Chondrocyte (in vitro differentiated cells): ENCODE measurements at regions not wholly inside any gene's neighbourhood (a gene's known extent, or its start where the extent isn't known, plus 50 kb on each side); places are given as distances from the start of the nearest gene placed in this dataset.

Experiments used
- DNase-seq: peaks from one replicate; pipeline ENCODE4 v3.0.0; 2021; ENCODE audit warnings: mixed read lengths, low spot score
- H3K27ac Mint-ChIP-seq: one replicate; pipeline ENCODE4 v1.8.0; 2021; ENCODE audit warnings: mild to moderate bottlenecking, moderate library complexity, mixed read lengths; ENCODE audit not compliant: unreplicated experiment
- H3K27me3 Mint-ChIP-seq: 2 replicates; pipeline ENCODE4 v1.8.0; 2021; ENCODE audit warnings: low read depth, mixed read lengths
- H3K36me3 Mint-ChIP-seq: 2 replicates; pipeline ENCODE4 v1.8.0; 2021; ENCODE audit warnings: low read depth, mixed read lengths
- H3K4me1 Mint-ChIP-seq: 2 replicates; pipeline ENCODE4 v1.8.0; 2021; ENCODE audit warnings: low read depth, mild to moderate bottlenecking, mixed read lengths
- H3K4me3 Mint-ChIP-seq: one replicate; pipeline ENCODE4 v1.8.0; 2021; ENCODE audit warnings: mild to moderate bottlenecking, moderate library complexity, mixed read lengths; ENCODE audit not compliant: unreplicated experiment
- H3K9me3 Mint-ChIP-seq: 2 replicates; pipeline ENCODE4 v1.8.0; 2021; ENCODE audit warnings: low read depth, mixed read lengths
- CTCF ChIP-seq: fragments of 200-600 bp; sonication (generic); IDR thresholded peaks from 2 replicates; pipeline ENCODE4 v1.5.0; 2021; ENCODE audit warnings: antibody characterized with exemption, mild to moderate bottlenecking, moderate library complexity

- Mint-ChIP-seq H3K4me3 (no peak overlapping the region), H3K36me3 (no peaks in the 10 kb centered on the region), H3K4me1 (no peaks in the 10 kb centered on the region), H3K27ac (no peak overlapping the region), H3K9me3 (no peaks in the 10 kb centered on the region), H3K27me3 (no peaks in the 10 kb centered on the region)
- DNase-seq: no peak
- TF ChIP-seq CTCF: no peak
These were observed 1155.1 kb upstream of the ADGRL2 start for GRCh38 chr1:80645621-80646020.

DNA sequence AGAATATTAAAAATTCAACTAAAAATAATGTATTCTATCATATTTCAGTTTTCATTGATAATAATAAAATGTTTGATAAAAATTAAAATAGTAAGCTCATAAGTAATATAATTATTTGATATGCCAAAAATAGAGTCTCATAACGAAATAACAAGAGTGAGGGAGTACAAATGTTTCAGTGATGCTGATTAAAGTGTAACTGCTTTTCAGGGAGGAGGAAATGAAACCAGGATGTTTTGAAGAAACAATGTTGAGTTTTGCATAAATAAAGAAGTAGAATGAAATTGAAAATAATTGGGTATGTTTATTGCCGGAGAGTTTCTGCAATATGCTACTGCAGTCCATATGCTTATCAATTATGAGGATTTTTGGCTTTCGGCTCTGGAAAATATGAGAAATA is 1159.8 kb upstream of the ADGRL2 start:
- TF ChIP-seq CTCF: no peak
- H3K27ac Mint-ChIP-seq: no peak overlapping the region
- H3K4me3 Mint-ChIP-seq: no peak overlapping the region
- no peaks in the 10 kb centered on the region for H3K4me1 Mint-ChIP-seq
- H3K36me3 Mint-ChIP-seq: no peaks in the 10 kb centered on the region
- H3K9me3 Mint-ChIP-seq: no peaks in the 10 kb centered on the region
- DNase-seq: no peak
- H3K27me3 Mint-ChIP-seq: no peaks in the 10 kb centered on the region

DNA sequence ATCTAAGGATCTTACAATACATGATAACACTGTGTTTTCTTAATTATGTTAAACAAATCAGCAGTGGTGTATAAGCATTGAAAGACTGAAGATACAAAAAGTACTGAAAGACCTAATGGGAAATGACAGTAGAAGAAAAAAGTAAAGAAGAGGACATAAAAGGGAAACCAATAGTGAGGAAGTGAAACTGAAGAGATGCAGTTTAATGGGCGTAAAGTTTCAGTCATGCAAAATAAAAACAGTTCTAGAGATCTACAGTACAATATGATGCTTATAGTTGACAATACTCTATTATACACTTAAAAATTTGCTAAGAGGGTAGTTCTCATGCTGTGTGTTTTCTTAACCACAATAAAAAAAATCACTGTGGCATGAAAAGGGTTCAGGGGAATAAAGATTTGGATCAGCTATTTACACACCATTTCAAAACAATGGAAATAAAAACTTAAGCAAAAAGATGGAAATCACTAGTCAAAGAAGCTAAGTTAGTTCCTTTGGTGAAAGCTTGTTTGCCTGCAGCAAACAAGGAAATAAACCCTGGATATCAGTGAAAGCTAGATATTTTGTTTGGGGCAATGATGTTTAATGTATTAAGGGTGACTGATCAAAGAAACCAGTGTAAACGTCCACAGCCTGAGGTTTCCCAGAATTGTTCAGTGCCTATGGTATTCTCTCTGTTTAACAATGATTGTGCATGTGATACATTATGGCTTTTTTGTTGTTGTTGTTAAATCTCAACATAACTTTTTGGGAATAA is 1160.8 kb upstream of the ADGRL2 start:
- no peaks in the 10 kb centered on the region for H3K9me3 Mint-ChIP-seq
- H3K4me1 Mint-ChIP-seq: peaks cover 8% of the 10 kb centered on the region
- no peaks in the 10 kb centered on the region for H3K36me3 Mint-ChIP-seq

DNA sequence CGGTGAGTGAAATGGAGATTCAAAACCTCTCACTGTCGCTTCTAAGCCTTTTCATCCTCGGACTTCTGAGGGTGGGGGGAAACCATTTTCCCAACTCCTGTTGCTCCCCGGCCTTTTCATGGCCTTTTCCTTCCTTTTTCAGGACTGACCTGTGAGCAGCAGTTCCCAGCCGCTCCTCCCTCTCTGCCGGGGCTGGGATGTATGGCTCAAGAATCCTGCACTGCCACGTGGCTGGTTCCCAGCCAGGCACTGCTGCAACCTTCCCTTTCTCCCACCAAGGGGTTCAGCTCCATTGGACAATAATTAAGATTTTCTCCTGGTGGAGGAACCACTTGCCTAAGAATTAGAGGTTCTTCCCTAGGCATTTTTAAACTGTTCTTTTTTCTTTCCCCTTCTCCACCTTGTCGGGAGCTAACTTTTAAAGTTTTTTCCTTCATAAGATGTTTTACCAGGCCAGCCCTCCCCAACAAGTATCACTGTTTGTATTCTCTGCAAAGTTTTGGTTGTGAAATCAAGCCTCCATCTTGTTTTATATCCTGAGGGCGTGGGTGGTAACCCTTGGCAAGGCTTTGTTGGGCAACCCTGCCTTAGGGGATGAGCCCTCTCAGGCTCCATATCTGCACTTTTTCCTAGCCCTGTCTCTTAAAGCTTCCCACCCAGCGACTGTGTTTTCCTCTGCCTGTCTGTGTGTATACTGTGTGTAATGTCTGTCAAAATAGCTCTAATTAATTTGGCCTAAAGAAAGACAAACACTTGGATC is 1166.6 kb upstream of the ADGRL2 start:
- no peaks in the 10 kb centered on the region for H3K9me3 Mint-ChIP-seq
- H3K27me3 Mint-ChIP-seq: no peaks in the 10 kb centered on the region
- no peak for TF ChIP-seq CTCF
- no peak overlapping the region for H3K4me3 Mint-ChIP-seq
- peaks cover 19% of the 10 kb centered on the region for H3K4me1 Mint-ChIP-seq
- DNase-seq: peak; percentile 47
- no peak overlapping the region for H3K27ac Mint-ChIP-seq
- no peaks in the 10 kb centered on the region for H3K36me3 Mint-ChIP-seq

More for the DNA sequence above, 1160.8 kb upstream of the ADGRL2 start:
- H3K4me3 Mint-ChIP-seq: no peak overlapping the region
- no peak for DNase-seq
- H3K27me3 Mint-ChIP-seq: no peaks in the 10 kb centered on the region
- H3K27ac Mint-ChIP-seq: no peak overlapping the region
- TF ChIP-seq CTCF: no peak

- TF ChIP-seq CTCF: no peak
- Mint-ChIP-seq H3K4me1 (peaks cover 19% of the 10 kb centered on the region), H3K36me3 (no peaks in the 10 kb centered on the region), H3K27ac (no peak overlapping the region), H3K27me3 (no peaks in the 10 kb centered on the region), H3K9me3 (peaks cover 3% of the 10 kb centered on the region), H3K4me3 (no peak overlapping the region)
- peak; percentile 56 for DNase-seq
These were observed 1168.5 kb upstream of the ADGRL2 start for GRCh38 chr1:80632284-80632683.
